MCF 10A (cell line): ENCODE measurements at regions not wholly inside any gene's neighbourhood (a gene's known extent, or its start where the extent isn't known, plus 50 kb on each side); places are given as distances from the start of the nearest gene placed in this dataset.

ENCODE experiments used
- BruUV-seq: library from RNA; stranded (reverse); fragments of 400-500 nt; replicated peaks from 2 replicates; lab custom pipeline; 2021; lab: Mats Ljungman, UMichigan
- CTCF ChIA-PET: fragments of 300-600 bp; sonication (Branson Sonifier 250); formaldehyde crosslinking; extraction: SDS; loops from one replicate; lab custom pipeline; 2021; ENCODE audit warnings: antibody characterized with exemption, inconsistent platforms; lab: Yijun Ruan, JAX
- POLR2A ChIA-PET: fragments of 300-600, 350-650 bp; sonication (Branson Sonifier 250); formaldehyde crosslinking; extraction: SDS; loops from one replicate; lab custom pipeline; 2020; ENCODE audit warnings: antibody characterized with exemption, inconsistent platforms; lab: Yijun Ruan, JAX
- DNase-seq: peaks from one replicate; pipeline ENCODE4 v3.0.0-alpha.2; 2018; ENCODE audit not compliant: unreplicated experiment
- H3K27ac Mint-ChIP-seq: one replicate; pipeline ENCODE4 v1.8.0; 2022; ENCODE audit warnings: mild to moderate bottlenecking, low read depth, mixed read lengths; ENCODE audit not compliant: unreplicated experiment
- H3K27me3 Mint-ChIP-seq: one replicate; pipeline ENCODE4 v1.8.0; 2022; ENCODE audit warnings: mixed read lengths; ENCODE audit not compliant: insufficient read depth, unreplicated experiment
- H3K36me3 Mint-ChIP-seq: one replicate; pipeline ENCODE4 v1.8.0; 2022; ENCODE audit warnings: mild to moderate bottlenecking, moderate library complexity, mixed read lengths; ENCODE audit not compliant: insufficient read depth, unreplicated experiment
- H3K4me1 Mint-ChIP-seq: one replicate; pipeline ENCODE4 v1.8.0; 2022; ENCODE audit warnings: mixed read lengths; ENCODE audit not compliant: insufficient read depth, unreplicated experiment
- H3K4me3 Mint-ChIP-seq: one replicate; pipeline ENCODE4 v1.8.0; 2022; ENCODE audit warnings: mild to moderate bottlenecking, moderate library complexity, mixed read lengths; ENCODE audit not compliant: unreplicated experiment
- H3K9me3 Mint-ChIP-seq: one replicate; pipeline ENCODE4 v1.8.0; 2022; ENCODE audit warnings: mixed read lengths; ENCODE audit not compliant: unreplicated experiment
- CTCF ChIP-seq: fragments of 200-600 bp; IDR thresholded peaks from one replicate; pipeline ENCODE4 v1.8.0; 2022; ENCODE audit warnings: antibody characterized with exemption, mild to moderate bottlenecking; ENCODE audit not compliant: unreplicated experiment
- intact Hi-C: fragments of 100-400 bp; cut with micrococcal nuclease; formaldehyde crosslinking; loops from 2 replicates; pipeline ENCODE4 v1.14.1; 2022

GRCh38 chrX:110951472-110952269 is 144.3 kb upstream of the PAK3 start:
- intact Hi-C loops: no loop called here

GRCh38 chrX:110944751-110945675 is 149.4 kb upstream of the CHRDL1 start:
- intact Hi-C loops: no loop called here
- H3K9me3 Mint-ChIP-seq: no peaks in the 10 kb centered on the region
- H3K36me3 Mint-ChIP-seq: no peaks in the 10 kb centered on the region
- TF ChIP-seq CTCF: no peak
- peak overlapping the region; percentile 82 for H3K4me3 Mint-ChIP-seq
- peak; percentile 4 for DNase-seq
- H3K4me1 Mint-ChIP-seq: peaks cover 42% of the 10 kb centered on the region
- BruUV-seq: TSS peak; percentile 27
- CTCF ChIA-PET: interaction anchor here (0.6 to 1.1 kb wide), 4 partner anchors 21 to 446 kb away, joined by 3 to 7 read pairs (median 4); no protein-coding TSS in a partner anchor
- POLR2A ChIA-PET: interaction anchor here (0.6 to 2.4 kb wide), 6 partner anchors 15 to 764 kb away, joined by 3 to 11 read pairs (median 6); no protein-coding TSS in a partner anchor
- H3K27ac Mint-ChIP-seq: peak overlapping the region; percentile 17
- H3K27me3 Mint-ChIP-seq: peaks cover 90% of the 10 kb centered on the region

More at GRCh38 chrX:110951472-110952269, 144.3 kb upstream of the PAK3 start:
- CTCF ChIA-PET: no interaction called here
- BruUV-seq: no TSS peak
- TF ChIP-seq CTCF: no peak
- Mint-ChIP-seq H3K36me3 (peaks cover 6% of the 10 kb centered on the region), H3K27me3 (peaks cover 73% of the 10 kb centered on the region), H3K27ac (no peak overlapping the region), H3K4me1 (peaks cover 18% of the 10 kb centered on the region), H3K9me3 (no peaks in the 10 kb centered on the region), H3K4me3 (no peak overlapping the region)
- DNase-seq: no peak
- POLR2A ChIA-PET: no interaction called here

- peaks cover 90% of the 10 kb centered on the region for H3K27me3 Mint-ChIP-seq
- peaks cover 41% of the 10 kb centered on the region for H3K4me1 Mint-ChIP-seq
- no TSS peak for BruUV-seq
- ChIA-PET POLR2A (interaction anchor here (1.3 to 2.4 kb wide), 4 partner anchors 16 to 30 kb away, joined by 3 to 11 read pairs (median 8); no protein-coding TSS in a partner anchor), CTCF (interaction anchor here (0.6 to 0.9 kb wide), 3 partner anchors 21 to 446 kb away, joined by 3 to 4 read pairs (median 3); no protein-coding TSS in a partner anchor)
- intact Hi-C loops: no loop called here
- H3K4me3 Mint-ChIP-seq: peak overlapping the region; percentile 82
- no peaks in the 10 kb centered on the region for H3K9me3 Mint-ChIP-seq
- peak; percentile 3 for DNase-seq
- no peak for TF ChIP-seq CTCF
- no peaks in the 10 kb centered on the region for H3K36me3 Mint-ChIP-seq
- peak overlapping the region; percentile 17 for H3K27ac Mint-ChIP-seq
Measured at GRCh38 chrX:110944311-110944750, 148.7 kb upstream of the CHRDL1 start.
